ENCODE measurements at regions not wholly inside any gene's neighbourhood (a gene's known extent, or its start where the extent isn't known, plus 50 kb on each side); places are given as distances from the start of the nearest gene placed in this dataset.

- Mint-ChIP-seq H3K36me3 (no peaks in the 10 kb centered on the region), H3K27ac (no peak overlapping the region), H3K4me1 (ENCODE audit: low read depth) (no peaks in the 10 kb centered on the region), H3K9me3 (no peaks in the 10 kb centered on the region), H3K27me3 (no peaks in the 10 kb centered on the region), H3K4me3 (no peak overlapping the region)
- DNase-seq: no peak
- POLR2A ChIA-PET: no interaction called here
- CTCF ChIA-PET: no interaction called here
- intact Hi-C loops (cut with micrococcal nuclease): no loop called here
These were observed 247.1 kb upstream of the PRR16 start for GRCh38 chr5:120217001-120217400.

- H3K4me3 Mint-ChIP-seq: no peak overlapping the region
- intact Hi-C loops (cut with micrococcal nuclease): no loop called here
- ChIA-PET CTCF (no interaction called here), POLR2A (no interaction called here)
- H3K9me3 Mint-ChIP-seq: no peaks in the 10 kb centered on the region
- no peak for DNase-seq
- no peaks in the 10 kb centered on the region for H3K36me3 Mint-ChIP-seq
- no peaks in the 10 kb centered on the region for H3K27me3 Mint-ChIP-seq
- no peak overlapping the region for H3K27ac Mint-ChIP-seq
- H3K4me1 Mint-ChIP-seq (ENCODE audit: low read depth): no peaks in the 10 kb centered on the region
These were observed 244.1 kb upstream of the PRR16 start for GRCh38 chr5:120219988-120220387.

GRCh38 chr5:120225524-120225923 lies 238.6 kb upstream of the PRR16 start:
- CTCF ChIA-PET: no interaction called here
- H3K27me3 Mint-ChIP-seq: no peaks in the 10 kb centered on the region
- H3K4me3 Mint-ChIP-seq: no peak overlapping the region
- H3K9me3 Mint-ChIP-seq: peaks cover 2% of the 10 kb centered on the region
- H3K27ac Mint-ChIP-seq: no peak overlapping the region
- intact Hi-C loops (cut with micrococcal nuclease): no loop called here
- no peak for DNase-seq
- no peaks in the 10 kb centered on the region for H3K4me1 Mint-ChIP-seq (ENCODE audit: low read depth)
- POLR2A ChIA-PET: no interaction called here
- no peaks in the 10 kb centered on the region for H3K36me3 Mint-ChIP-seq

- Mint-ChIP-seq H3K27ac (no peak overlapping the region), H3K36me3 (no peaks in the 10 kb centered on the region), H3K4me1 (ENCODE audit: low read depth) (no peaks in the 10 kb centered on the region), H3K4me3 (no peak overlapping the region), H3K9me3 (peaks cover 6% of the 10 kb centered on the region), H3K27me3 (no peaks in the 10 kb centered on the region)
- intact Hi-C loops (cut with micrococcal nuclease): no loop called here
- DNase-seq: no peak
- ChIA-PET CTCF (no interaction called here), POLR2A (no interaction called here)
These were observed 235.7 kb upstream of the PRR16 start for GRCh38 chr5:120228262-120229031.

- intact Hi-C loops (cut with micrococcal nuclease): no loop called here
- Mint-ChIP-seq H3K4me3 (no peak overlapping the region), H3K36me3 (no peaks in the 10 kb centered on the region), H3K27ac (no peak overlapping the region), H3K4me1 (ENCODE audit: low read depth) (no peaks in the 10 kb centered on the region), H3K27me3 (no peaks in the 10 kb centered on the region), H3K9me3 (peaks cover 6% of the 10 kb centered on the region)
- ChIA-PET CTCF (no interaction called here), POLR2A (no interaction called here)
- DNase-seq: no peak
These were observed 235.1 kb upstream of the PRR16 start for GRCh38 chr5:120229036-120229435.

- peaks cover 7% of the 10 kb centered on the region for H3K9me3 Mint-ChIP-seq
- H3K4me1 Mint-ChIP-seq (ENCODE audit: low read depth): no peaks in the 10 kb centered on the region
- no peak overlapping the region for H3K27ac Mint-ChIP-seq
- POLR2A ChIA-PET: no interaction called here
- no peak for DNase-seq
- CTCF ChIA-PET: no interaction called here
- H3K4me3 Mint-ChIP-seq: no peak overlapping the region
- no peaks in the 10 kb centered on the region for H3K36me3 Mint-ChIP-seq
- intact Hi-C loops (cut with micrococcal nuclease): no loop called here
- no peaks in the 10 kb centered on the region for H3K27me3 Mint-ChIP-seq
These were observed 232.5 kb upstream of the PRR16 start for GRCh38 chr5:120231563-120231962.

- Mint-ChIP-seq H3K9me3 (peaks cover 10% of the 10 kb centered on the region), H3K4me3 (no peak overlapping the region), H3K27ac (no peak overlapping the region), H3K27me3 (no peaks in the 10 kb centered on the region), H3K4me1 (ENCODE audit: low read depth) (no peaks in the 10 kb centered on the region), H3K36me3 (no peaks in the 10 kb centered on the region)
- ChIA-PET CTCF (no interaction called here), POLR2A (no interaction called here)
- intact Hi-C loops (cut with micrococcal nuclease): no loop called here
- no peak for DNase-seq
These were observed 227.7 kb upstream of the PRR16 start for GRCh38 chr5:120236360-120236759.

- CTCF ChIA-PET: no interaction called here
- DNase-seq: no peak
- Mint-ChIP-seq H3K4me1 (ENCODE audit: low read depth) (no peaks in the 10 kb centered on the region), H3K9me3 (peaks cover 6% of the 10 kb centered on the region), H3K36me3 (no peaks in the 10 kb centered on the region), H3K4me3 (no peak overlapping the region), H3K27me3 (no peaks in the 10 kb centered on the region), H3K27ac (no peak overlapping the region)
- intact Hi-C loops (cut with micrococcal nuclease): no loop called here
- POLR2A ChIA-PET: no interaction called here
These were observed 225.0 kb upstream of the PRR16 start for GRCh38 chr5:120239086-120239485.

- no peak overlapping the region for H3K27ac Mint-ChIP-seq
- CTCF ChIA-PET: no interaction called here
- POLR2A ChIA-PET: no interaction called here
These were observed 223.4 kb upstream of the PRR16 start for GRCh38 chr5:120240706-120241105.

GRCh38 chr5:120241400-120241799 lies 222.7 kb upstream of the PRR16 start:
- H3K36me3 Mint-ChIP-seq: no peaks in the 10 kb centered on the region
- H3K27ac Mint-ChIP-seq: no peak overlapping the region
- CTCF ChIA-PET: no interaction called here
- DNase-seq: no peak
- H3K4me3 Mint-ChIP-seq: no peak overlapping the region
- no peaks in the 10 kb centered on the region for H3K27me3 Mint-ChIP-seq
- POLR2A ChIA-PET: no interaction called here
- H3K9me3 Mint-ChIP-seq: peaks cover 3% of the 10 kb centered on the region
- intact Hi-C loops (cut with micrococcal nuclease): no loop called here
- no peaks in the 10 kb centered on the region for H3K4me1 Mint-ChIP-seq (ENCODE audit: low read depth)

More at GRCh38 chr5:120240706-120241105, 223.4 kb upstream of the PRR16 start:
- no peaks in the 10 kb centered on the region for H3K27me3 Mint-ChIP-seq
- H3K36me3 Mint-ChIP-seq: no peaks in the 10 kb centered on the region
- no peak for DNase-seq
- H3K4me3 Mint-ChIP-seq: no peak overlapping the region
- intact Hi-C loops (cut with micrococcal nuclease): no loop called here
- no peaks in the 10 kb centered on the region for H3K4me1 Mint-ChIP-seq (ENCODE audit: low read depth)
- H3K9me3 Mint-ChIP-seq: peaks cover 3% of the 10 kb centered on the region

- Mint-ChIP-seq H3K4me1 (ENCODE audit: low read depth) (no peaks in the 10 kb centered on the region), H3K27me3 (no peaks in the 10 kb centered on the region), H3K36me3 (no peaks in the 10 kb centered on the region), H3K4me3 (no peak overlapping the region), H3K9me3 (no peaks in the 10 kb centered on the region), H3K27ac (no peak overlapping the region)
- intact Hi-C loops (cut with micrococcal nuclease): no loop called here
- CTCF ChIA-PET: no interaction called here
- no peak for DNase-seq
- POLR2A ChIA-PET: no interaction called here
These were observed 212.2 kb upstream of the PRR16 start for GRCh38 chr5:120251898-120252297.

GRCh38 chr5:120252839-120253238 lies 211.3 kb upstream of the PRR16 start:
- POLR2A ChIA-PET: no interaction called here
- Mint-ChIP-seq H3K9me3 (no peaks in the 10 kb centered on the region), H3K27me3 (no peaks in the 10 kb centered on the region), H3K4me3 (no peak overlapping the region), H3K27ac (no peak overlapping the region), H3K36me3 (no peaks in the 10 kb centered on the region), H3K4me1 (ENCODE audit: low read depth) (no peaks in the 10 kb centered on the region)
- intact Hi-C loops (cut with micrococcal nuclease): no loop called here
- no peak for DNase-seq
- CTCF ChIA-PET: no interaction called here

- POLR2A ChIA-PET: no interaction called here
- no peaks in the 10 kb centered on the region for H3K9me3 Mint-ChIP-seq
- intact Hi-C loops (cut with micrococcal nuclease): no loop called here
- DNase-seq: no peak
- CTCF ChIA-PET: no interaction called here
- H3K27me3 Mint-ChIP-seq: no peaks in the 10 kb centered on the region
- no peaks in the 10 kb centered on the region for H3K4me1 Mint-ChIP-seq (ENCODE audit: low read depth)
- no peak overlapping the region for H3K4me3 Mint-ChIP-seq
- H3K27ac Mint-ChIP-seq: no peak overlapping the region
- no peaks in the 10 kb centered on the region for H3K36me3 Mint-ChIP-seq
These were observed 209.7 kb upstream of the PRR16 start for GRCh38 chr5:120254385-120254784.
